ENCODE measurements at regions not wholly inside any gene's neighbourhood (a gene's known extent, or its start where the extent isn't known, plus 50 kb on each side); places are given as distances from the start of the nearest gene placed in this dataset.
"Not testable (repeated sequence)": the region's sequence is repeated elsewhere in the genome, so short reads cannot be mapped to it uniquely, and the experiment has no call there.

DNA sequence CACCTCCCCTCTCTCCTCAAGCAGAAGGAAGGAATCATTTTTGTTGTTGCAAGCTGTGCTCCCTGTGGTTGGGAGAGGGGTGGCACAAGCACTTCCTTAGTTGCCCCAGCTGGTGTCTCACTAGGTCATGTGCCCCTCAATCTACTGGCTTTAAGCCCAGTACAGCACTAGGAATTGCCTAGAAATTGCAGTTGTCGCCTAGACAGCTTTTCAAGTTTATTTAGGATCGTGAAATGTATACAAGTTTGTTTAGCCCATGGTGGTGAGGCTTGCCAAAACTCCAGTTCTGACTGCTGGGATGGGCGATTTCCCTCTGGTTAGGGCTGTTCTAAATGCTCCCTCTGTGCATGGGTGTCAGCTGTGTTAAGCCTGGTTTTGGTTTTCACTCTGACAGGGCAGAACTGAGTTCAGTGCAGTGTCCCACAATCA is 126.8 kb upstream of the ZNF644 start:
- peak; percentile 85 to 93 for DNase-seq

DNA sequence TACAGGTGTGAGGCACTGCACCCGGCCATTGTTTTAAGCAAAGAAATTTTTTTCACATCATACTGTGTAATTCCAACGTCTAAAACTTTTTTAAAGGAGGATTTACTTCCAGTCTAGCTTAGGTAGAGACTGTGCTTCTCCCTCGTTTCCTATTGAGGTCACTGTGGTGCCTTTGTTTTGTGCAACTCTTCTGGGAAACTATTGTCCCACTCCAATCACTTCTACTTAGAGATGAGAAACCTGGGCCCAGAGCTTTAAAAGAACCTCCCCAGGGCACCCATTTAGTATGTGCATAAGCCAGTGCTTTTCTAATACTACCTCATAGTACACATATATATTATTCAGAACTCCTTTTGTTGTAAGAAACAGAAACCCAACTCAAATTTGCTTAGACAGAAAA is 120.0 kb upstream of the ZNF644 start:
- DNase-seq: peak in 1 of 2 experiments; percentile 6

- no peak for DNase-seq
These were observed 117.1 kb upstream of the ZNF644 start for GRCh38 chr1:91138959-91139358.

DNA sequence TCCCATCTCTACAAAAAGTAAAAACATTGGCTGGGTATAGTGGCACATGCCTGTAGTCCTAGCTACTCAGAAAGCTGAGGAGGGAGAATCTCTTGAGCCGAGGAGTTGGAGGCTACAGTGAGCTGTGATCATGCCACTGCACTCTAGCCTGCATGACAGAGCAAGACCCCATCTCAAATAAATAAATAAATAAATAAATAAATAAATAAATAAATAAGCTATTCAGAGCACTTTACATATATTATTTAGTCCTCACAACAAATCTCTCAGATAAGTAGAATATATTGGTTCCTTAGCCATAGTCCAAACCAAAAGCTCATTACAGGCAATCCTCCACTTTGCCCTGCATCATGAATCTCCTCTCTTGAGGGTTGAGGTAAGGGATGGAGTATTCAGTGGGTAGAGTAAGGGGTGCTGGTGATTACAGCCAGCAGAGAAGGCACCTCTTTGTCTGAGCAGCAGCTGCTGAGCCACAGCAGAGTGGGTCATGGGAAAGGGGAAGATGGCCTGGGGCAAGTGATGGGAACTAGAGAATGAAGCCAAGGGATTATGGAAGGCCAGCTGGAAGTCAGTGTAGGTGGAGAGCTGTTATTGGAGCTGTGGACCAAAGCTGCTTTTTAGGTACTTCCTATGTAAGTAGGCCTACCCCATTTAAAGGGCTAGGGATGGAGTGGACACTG is 115.5 kb upstream of the ZNF644 start:
- DNase-seq: no peak

DNA sequence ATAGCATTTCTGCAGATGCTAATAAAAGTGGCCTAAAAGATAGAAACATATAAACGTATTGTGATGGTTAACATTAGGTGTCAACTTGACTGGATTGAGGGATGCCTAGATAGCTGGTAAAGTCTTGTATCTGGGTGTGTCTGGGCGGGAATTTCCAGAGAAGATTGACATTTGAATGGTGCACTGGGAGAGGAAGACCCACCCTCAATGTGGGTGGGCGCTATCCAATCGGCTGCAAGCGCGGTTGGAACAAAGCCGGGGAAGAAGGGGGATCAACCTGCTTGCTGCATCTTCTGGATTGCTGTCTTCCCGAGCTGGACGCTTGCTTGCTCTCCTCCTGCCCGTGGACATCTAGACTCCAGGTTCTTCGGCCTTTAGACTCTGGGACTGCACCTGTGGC is 114.0 kb upstream of the ZNF644 start:
- no peak for DNase-seq

DNA sequence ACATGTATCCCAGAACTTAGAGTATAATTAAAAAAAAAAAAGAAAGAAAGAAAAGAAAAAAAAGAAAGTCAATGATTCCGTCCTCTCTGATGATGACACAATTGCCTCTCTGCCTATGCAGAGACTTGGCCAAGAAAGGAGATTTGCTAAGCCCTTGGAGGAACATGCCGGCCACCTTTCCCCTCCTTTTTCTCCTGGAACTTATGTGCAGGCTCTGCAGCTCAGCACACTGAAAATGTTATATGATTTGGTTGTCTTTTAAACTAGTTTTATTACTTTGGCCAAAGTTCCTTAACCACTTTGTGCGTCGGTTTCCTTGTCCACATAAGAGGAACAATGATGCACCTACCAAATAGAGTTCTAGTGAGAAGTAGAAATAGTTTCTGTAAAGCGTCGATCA is 111.4 kb upstream of the ZNF644 start:
- no peak for DNase-seq

DNA sequence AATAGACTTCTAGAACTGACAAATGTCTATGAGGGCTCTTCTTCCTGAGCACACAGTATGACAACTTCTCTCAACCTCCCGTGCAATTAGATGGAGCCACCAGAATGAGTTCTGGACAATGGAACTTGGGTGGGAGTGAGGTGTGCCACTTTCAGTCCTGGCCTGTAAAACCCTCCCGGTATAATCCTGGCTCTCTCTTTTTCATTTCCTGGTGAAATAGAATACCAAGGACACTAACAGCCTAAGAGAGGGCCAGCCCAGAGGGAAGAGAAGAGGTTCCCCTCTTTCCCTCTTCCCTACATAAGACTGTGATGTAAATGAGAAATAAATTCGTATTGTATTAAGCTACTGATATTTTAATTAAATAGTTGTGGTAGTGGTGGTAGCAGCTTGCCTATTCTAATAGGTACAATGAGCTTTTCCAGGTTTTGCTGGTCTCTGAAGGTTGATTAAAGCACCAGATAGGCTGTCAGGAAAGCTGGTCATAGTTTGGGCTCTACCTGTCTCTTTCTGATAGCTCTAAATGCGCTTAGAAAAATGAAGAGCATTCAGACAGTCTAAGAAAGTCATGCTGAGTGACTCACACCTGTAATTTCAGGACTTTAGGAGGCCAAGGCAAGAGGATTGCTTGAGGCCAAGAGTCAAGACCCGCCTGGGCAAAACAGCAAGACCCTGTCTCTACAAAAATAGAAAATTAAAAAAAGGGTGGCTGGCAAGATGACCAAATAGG is 108.6 kb upstream of the ZNF644 start:
- DNase-seq: no peak

- no peak for DNase-seq
These were observed 107.6 kb upstream of the ZNF644 start for GRCh38 chr1:91129458-91129857.

GRCh38 chr1:91129017-91129416 is 107.2 kb upstream of the ZNF644 start:
- DNase-seq: no peak

- no peak for DNase-seq
These were observed 103.2 kb upstream of the ZNF644 start for GRCh38 chr1:91124989-91125417.

- no peak for DNase-seq
These were observed 102.6 kb upstream of the ZNF644 start for GRCh38 chr1:91124290-91124985.

DNA sequence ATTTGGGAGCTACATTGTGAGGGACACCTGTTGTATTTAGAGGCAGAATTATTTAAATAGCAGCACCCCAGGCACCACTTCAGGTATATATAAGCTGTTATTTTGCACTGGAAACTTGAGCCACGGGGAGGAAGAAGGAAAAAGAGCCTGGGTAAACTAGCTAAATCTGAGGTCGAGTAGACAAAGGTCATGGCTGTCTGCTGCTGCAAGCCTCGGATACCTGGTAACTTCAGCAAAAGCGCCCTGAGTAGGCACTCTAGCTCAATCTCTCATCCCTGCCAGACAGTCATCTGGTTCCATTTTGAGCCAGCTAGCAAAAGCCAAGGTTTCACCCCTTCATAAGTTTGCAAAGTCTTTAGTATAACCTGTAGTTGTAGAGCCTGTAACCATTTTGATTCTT is 101.9 kb upstream of the ZNF644 start:
- DNase-seq: no peak

- no peak for DNase-seq
These were observed 101.5 kb upstream of the ZNF644 start for GRCh38 chr1:91123319-91123718.

GRCh38 chr1:91122106-91122717 is 100.4 kb upstream of the ZNF644 start:
- no peak for DNase-seq

- DNase-seq: no peak
These were observed 99.5 kb upstream of the ZNF644 start for GRCh38 chr1:91121366-91121765.

- no peak for DNase-seq
These were observed 99.1 kb upstream of the ZNF644 start for GRCh38 chr1:91120936-91121335.

GRCh38 chr1:91120421-91120820 is 98.6 kb upstream of the ZNF644 start:
- DNase-seq: no peak

DNA sequence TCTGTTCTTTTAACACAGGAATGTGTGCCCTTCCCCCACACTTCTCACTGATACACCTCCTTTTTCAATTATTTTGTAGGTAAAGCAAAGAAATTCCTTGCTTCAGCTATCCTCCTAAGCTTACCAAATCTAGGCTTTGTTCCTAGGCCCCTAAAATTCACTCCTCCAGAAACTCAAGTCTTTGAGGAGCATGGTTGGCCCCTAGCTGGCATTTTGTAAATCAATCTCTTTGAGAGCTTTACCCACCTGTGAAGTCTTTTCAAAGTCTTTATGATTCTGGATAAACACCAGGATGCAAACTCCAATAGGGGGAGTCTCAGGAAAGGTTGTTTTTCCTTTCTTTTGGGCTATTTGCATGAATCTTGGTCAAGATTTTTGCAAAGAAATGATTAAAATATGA is 82.9 kb upstream of the ZNF644 start:
- DNase-seq: no peak

DNA sequence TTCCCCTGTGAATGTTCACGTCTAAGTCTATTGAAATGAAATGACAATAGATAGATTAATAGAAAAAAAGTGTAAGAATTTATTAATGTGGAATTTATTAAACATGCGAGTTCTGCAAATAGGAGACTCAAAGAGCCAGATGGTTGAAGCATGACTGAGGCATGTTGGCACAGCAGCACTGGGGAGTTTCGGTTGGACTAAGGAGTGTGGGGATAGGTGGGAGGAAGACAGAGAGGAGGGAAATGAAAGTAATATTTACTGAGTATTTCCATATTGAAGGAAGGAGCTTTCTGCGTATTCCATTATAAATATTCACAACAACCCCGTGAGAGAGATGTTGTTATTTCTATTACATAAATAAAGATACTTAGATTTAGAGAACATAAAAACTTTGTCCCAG is 79.5 kb upstream of the ZNF644 start:
- no peak for DNase-seq

- no peak for DNase-seq
These were observed 78.1 kb upstream of the ZNF644 start for GRCh38 chr1:91099746-91100621.

DNA sequence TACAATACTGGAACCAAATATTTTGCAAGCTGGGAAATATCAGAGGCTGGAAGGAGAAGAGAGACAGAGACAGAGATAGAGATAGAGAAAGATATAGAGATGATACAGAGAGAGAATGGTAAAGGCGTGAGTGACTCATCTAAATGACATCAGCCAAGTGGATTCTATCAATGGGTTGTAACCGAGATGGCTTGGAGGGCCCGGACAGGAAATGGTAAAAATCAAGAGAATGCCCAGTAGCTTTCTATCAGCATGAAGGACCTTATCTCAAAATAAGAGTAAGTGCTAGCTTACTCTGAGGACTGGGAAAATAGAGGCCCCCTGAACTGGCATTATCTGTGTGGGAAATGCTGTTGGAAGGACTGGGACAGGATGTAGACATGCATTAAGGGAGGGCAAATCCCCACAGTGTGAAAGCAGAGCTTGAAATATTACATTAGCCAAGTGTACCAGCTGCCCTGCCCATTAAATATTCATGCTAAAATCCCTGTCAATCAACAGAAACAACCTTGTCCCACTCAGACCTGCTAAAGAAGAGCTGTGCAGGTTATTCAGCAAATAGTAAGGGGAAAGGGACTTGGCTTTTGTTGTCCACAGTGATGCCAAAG is 76.6 kb upstream of the ZNF644 start:
- DNase-seq: no peak

DNA sequence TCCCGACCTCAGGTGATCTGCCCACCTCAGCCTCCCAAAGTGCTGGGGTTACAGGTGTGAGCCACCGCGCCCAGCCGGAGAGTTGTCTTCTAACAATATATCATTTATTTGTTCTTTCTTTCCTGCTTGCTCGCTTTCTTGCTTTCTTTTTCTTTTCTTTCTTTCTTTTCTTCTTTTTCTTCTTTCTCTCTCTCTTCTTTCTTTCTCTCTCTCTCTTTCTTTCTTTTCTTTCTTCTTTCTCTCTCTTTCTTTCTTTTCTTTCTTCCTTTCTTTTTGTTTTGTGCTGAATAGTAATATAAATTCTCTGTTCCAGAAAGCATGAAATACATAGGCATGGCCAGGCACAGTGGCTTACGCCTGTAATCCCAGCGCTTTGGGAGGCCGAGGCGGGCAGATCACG is 73.5 kb upstream of the ZNF644 start:
- DNase-seq: not testable (repeated sequence)
